Dedifferentiated amniotic fluid mesenchymal stem cell (primary cell): ENCODE measurements at regions not wholly inside any gene's neighbourhood (a gene's known extent, or its start where the extent isn't known, plus 50 kb on each side); places are given as distances from the start of the nearest gene placed in this dataset.

ENCODE experiments used
- DNase-seq: peaks from one replicate; pipeline ENCODE4 v3.0.0-alpha.2; 2016; ENCODE audit errors: extremely low spot score

GRCh38 chrX:10021461-10022272, 54.5 kb downstream of the CLDN34 start:
- no peak for DNase-seq

- DNase-seq, result no peak
Measured at GRCh38 chrX:10022273-10022541, 55.0 kb downstream of the CLDN34 start.

- no peak for DNase-seq
Measured at GRCh38 chrX:10022580-10023245, 55.6 kb downstream of the CLDN34 start.

GRCh38 chrX:10023821-10024220, 56.7 kb downstream of the CLDN34 start:
- DNase-seq, result no peak

GRCh38 chrX:10025742-10026493, 58.8 kb downstream of the CLDN34 start:
- DNase-seq, result no peak

DNA sequence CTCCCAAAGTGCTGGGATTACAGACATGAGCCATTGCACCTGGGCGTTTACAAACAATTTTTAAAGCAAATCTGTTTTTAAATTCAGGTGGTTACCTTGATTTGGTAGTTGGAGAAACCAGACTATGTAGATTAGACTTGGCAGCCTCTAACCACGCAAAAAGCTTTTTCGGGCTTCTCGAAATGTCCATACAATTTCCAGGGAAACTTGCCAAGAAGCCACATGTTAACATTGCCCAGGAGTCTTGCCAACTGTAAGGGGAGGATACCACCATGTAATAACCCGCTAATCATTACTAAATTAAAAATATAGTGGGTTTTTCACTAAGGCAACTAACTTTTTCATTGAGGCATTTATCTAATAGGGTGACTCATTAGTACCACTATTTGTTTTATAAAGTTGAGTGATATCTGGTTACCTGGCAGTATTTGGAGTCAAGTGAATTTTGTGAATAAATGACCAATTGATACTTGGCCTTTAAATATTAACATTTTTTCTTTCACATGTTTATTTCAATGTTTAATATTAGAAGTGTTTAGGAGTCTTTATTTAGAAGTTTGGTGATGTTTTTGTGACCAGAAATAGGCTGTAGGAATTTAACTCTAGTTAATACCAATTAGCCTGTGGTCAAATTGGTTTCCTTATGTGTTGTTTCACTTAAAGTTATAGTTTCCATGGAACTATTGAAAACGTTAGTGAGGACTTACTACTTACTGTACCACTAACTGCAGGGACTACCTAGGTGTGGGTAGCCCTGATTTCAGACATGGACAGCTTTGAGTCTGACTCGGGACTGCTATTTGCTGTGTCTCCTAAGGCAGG, 61.3 kb downstream of the CLDN34 start:
- DNase-seq, result no peak

- DNase-seq, result no peak
Measured at GRCh38 chrX:10030570-10030969, 63.4 kb downstream of the CLDN34 start.

- DNase-seq, result no peak
Measured at GRCh38 chrX:10031746-10032145, 64.6 kb downstream of the CLDN34 start.

- DNase-seq, result no peak
Measured at GRCh38 chrX:10032147-10032546, 65.0 kb downstream of the CLDN34 start.

DNA sequence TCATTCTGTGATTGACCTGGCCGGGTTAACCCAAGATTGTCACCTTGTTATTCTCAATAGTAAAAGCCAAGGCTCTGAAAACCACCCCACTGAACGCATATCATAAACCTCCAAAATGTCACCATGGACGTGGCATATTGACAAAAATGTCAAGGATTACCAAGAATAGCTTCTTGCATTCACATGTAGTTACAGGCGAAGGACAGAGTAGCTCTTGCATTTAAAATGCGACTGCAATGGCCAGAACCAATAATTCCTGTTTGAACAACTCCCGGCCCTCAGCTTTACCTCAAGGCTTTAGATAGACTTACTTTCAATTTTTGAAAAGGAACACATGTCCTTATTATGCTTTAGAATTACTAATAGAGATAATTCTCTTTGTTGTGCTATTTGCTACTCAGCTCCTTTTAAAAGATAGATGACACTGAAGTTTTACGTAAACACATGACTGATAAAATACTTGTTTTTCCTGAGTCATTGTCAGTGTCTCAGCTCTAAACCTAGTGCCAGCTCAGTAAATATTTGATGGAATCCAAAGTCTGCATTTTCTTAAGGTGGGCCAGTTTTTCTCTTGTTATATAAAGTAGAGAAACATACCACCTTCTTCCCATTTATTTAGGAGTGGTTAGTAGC, 66.3 kb downstream of the CLDN34 start:
- DNase-seq, result no peak

DNA sequence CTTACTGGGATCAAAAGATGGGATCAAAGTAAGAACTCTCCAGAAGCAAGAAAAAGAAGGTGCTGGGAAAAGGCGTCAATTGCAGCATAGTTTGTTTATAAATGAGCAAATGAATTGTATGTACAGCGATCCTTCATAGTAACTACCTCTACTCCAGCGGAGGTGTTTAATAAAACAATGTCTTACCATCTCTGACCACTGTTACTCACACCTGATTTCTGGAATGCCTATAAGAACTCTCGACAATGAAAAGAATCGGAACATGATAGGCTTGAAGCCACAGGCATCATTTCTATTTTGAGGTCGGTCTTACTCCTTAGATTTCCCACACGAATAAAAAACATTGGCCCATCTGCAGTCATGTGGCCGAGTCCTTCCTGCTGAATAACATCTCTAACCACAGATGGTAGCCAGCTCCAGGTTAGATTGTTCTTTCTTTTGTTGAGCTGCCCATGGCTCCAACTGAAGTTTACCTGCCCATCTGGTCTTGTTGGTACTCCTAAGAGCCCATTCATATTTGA, 67.6 kb downstream of the CLDN34 start:
- DNase-seq, result no peak

GRCh38 chrX:10038585-10038984, 71.4 kb downstream of the CLDN34 start:
- no peak for DNase-seq

DNA sequence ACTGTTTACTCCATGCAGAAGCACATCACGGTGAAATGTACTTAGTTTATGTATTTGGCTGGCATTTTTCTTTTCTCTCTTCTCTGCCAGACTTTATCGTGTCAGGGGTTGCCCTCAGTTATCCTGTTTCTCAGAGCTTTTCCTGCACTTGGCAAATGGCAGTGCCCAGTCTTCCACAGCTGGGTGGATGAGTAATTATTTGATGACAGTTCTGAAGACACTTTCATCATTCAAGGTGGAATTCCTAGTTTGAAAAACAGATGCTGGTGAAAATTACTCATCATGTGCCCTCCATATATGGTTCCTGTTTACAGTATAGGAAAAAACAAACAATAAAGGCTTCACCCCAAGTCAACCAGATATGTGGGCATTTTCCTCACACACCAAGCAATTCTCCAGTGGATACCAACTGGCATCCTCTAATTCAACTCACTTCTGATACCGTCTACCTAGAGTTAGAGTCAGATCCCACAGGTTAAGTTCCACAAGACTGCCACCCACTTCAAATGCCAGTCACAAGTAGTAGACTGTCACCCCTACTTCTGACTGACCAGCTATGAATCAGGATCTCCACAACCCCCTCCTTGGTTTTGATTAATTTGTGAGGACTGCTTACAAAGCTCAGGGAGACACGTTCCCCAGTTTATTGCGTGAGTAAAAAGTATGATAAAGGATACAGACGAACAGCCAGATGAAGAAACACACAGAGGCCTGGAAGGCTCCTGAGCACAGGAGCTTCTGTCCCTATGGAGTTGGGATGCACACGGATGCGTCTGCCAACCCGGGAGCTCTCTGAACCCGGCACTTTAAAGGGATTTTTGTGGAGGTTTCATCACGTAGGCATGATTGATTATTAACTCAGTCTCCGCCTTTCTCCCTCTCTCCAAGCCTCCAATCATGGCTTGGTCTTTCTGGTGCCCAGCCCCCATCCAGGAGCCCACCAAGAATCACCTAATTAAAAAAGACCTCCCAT, 72.9 kb downstream of the CLDN34 start:
- DNase-seq, result no peak

GRCh38 chrX:10040961-10041360, 73.8 kb downstream of the CLDN34 start:
- DNase-seq, result no peak

DNA sequence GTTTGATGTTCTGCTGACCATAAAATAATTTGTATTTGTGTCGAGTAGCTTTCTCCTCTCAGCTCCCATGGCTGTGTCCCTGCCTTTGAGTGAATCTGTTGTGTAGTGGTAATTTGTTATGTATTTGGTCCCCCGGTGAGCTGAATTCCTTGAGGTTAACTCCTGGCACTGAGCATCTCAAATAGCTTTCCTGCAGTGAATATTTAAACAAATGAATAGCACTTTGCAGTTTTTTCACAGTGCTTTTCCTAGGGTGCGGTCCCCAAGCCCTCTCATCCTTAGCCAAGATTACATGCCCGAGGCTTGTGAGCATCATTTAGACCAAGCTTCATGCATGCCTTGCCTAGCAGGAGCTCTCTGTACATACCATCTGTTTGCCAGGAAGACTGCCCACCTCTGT, 74.2 kb downstream of the CLDN34 start:
- DNase-seq, result no peak

DNA sequence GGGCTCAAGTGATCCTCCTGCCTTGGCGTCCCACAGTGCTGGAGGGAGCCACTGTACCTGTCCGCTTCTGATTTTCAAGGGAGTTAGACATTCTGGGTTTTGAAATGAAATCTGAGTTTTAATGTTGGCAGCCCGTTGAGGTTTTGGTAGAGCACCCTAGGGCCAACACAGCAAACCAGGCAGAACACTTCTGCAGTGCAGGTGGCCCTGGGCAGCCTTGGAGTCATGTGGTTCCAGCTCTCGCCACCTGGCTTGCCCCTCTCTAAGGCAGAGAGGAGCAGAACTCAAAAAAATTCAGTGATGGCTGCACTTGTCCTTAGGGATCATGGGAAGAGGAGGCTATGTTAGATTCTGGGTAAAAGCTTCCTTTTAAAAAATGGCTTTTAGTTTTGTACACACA, 74.9 kb downstream of the CLDN34 start:
- no peak for DNase-seq

DNA sequence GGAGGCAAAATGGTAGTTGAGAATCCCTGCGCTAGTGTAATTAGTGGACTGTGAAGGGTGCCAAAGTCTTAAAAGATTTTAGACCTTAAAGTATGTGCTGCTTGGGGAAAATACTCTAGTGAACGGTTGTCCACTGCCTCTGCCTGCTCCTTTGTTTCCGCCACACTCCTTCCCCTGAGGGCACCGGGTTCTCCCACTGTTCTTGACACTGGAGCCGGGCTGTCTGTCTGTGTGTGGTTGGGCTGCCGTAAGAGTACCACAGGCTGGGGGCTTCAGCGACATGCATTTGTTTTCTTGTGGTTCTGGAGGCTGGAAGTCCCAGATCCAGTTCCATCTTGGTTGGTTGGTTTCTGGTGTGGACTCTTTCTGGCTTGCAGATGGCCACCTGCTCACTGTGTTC, 76.2 kb downstream of the CLDN34 start:
- DNase-seq, result no peak

DNA sequence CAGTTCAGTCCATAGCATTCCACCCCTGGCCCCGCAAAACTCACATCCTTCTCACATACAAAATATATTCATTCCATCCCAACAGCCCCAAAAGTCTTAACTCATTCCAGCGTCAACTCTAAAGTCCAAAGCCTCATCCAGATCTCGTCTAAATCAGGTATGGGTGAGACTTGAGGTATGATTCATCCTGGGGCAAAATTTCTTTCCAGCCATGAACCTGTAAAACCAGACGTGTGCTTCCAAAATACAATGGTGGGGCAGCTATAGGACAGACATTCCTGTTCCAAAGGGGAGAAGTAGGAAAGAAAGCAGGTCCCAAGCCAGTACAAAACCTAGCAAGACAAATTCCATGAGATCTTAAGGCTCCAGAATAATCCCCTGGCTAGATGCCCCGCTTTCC, 76.9 kb downstream of the CLDN34 start:
- no peak for DNase-seq

GRCh38 chrX:10045327-10046000, 78.3 kb downstream of the CLDN34 start:
- no peak for DNase-seq

- DNase-seq, result no peak
Measured at GRCh38 chrX:10047133-10047532, 80.0 kb downstream of the CLDN34 start.
